K562 (cell line): ENCODE measurements at regions not wholly inside any gene's neighbourhood (a gene's known extent, or its start where the extent isn't known, plus 50 kb on each side); places are given as distances from the start of the nearest gene placed in this dataset.

Source experiments
- ATAC-seq: fragments of 200-7000 bp; cut with Tn5 transposase; 3 replicates; pipeline ENCODE4 v1.9.1; 2020; ENCODE audit warnings: moderate library complexity
- BruUV-seq: library from RNA; stranded (reverse); fragments of 400-500 nt; replicated peaks from 2 replicates; lab custom pipeline; 2021; lab: Mats Ljungman, UMichigan
- CTCF ChIA-PET: fragments of 300-600 bp; formaldehyde crosslinking; extraction: SDS; loops from one replicate; lab custom pipeline; 2021; ENCODE audit warnings: low intra/inter-chr PET ratio; lab: Yijun Ruan, JAX
- POLR2A ChIA-PET: fragments of 300-600, 350-650 bp; sonication (Branson Sonifier 250); formaldehyde crosslinking; extraction: SDS; loops from one replicate; lab custom pipeline; 2021; ENCODE audit warnings: antibody characterized with exemption, inconsistent platforms; lab: Yijun Ruan, JAX
- DNase-seq, 4 experiments: peaks; one replicate each; pipeline versions ENCODE4 v3.0.0 to v3.0.0-alpha.2; 2011 to 2018; ENCODE audit warnings: low spot score in 3 of 4, mixed read lengths in 3 of 4; ENCODE audit errors: extremely low read depth in 1 of 4
- FAIRE-seq: peaks from 2 replicates; lab custom pipeline; 2011; peaks lifted over from hg19 to GRCh38; lab: Jason Lieb, UNC
- H2AFZ ChIP-seq: 2 replicates; pipeline ENCODE4 v1.6.0; 2011; ENCODE audit warnings: low read depth, low read length, control low read depth, inconsistent platforms
- H3K27ac ChIP-seq: fragments of 200-600 bp; 3 replicates; pipeline ENCODE4 v1.8.0; 2011; ENCODE audit warnings: low read depth, mild to moderate bottlenecking, control low read depth, inconsistent platforms, low read length, moderate library complexity, mixed read lengths; ENCODE audit errors: extremely low read depth
- H3K27me3 ChIP-seq, 2 experiments: fragments of 300-600 bp in 1 of 2; 2 replicates in 1 of 2; 3 replicates in 1 of 2; pipeline versions ENCODE4 v1.6.0 to v1.8.0; 2011; ENCODE audit warnings: inconsistent platforms in 2 of 2, low read length in 2 of 2, mild to moderate bottlenecking in 1 of 2, mixed read lengths in 1 of 2, moderate library complexity in 1 of 2; ENCODE audit not compliant: control insufficient read depth in 2 of 2, insufficient read depth in 2 of 2
- H3K36me3 ChIP-seq: fragments of 300-600 bp; 3 replicates; pipeline ENCODE4 v1.8.0; 2011; ENCODE audit warnings: mild to moderate bottlenecking, low read length, inconsistent platforms; ENCODE audit not compliant: control insufficient read depth, insufficient read depth
- H3K4me1 ChIP-seq, 2 experiments: fragments of 200-600 bp in 1 of 2; replicated peaks in 1 of 2; 2 replicates in 1 of 2; 3 replicates in 1 of 2; pipeline versions ENCODE4 v1.5.1 to v1.8.0; 2011; ENCODE audit warnings: inconsistent platforms in 2 of 2, low read length in 2 of 2, mild to moderate bottlenecking in 1 of 2, mixed read lengths in 1 of 2, moderate library complexity in 1 of 2; ENCODE audit not compliant: control insufficient read depth in 2 of 2, insufficient read depth in 2 of 2
- H3K4me2 ChIP-seq: 2 replicates; pipeline ENCODE4 v1.6.1; 2011; ENCODE audit warnings: low read length, control low read depth, inconsistent platforms, mixed read lengths; ENCODE audit not compliant: insufficient read depth
- H3K4me3 ChIP-seq: fragments of 200-600 bp; sonication (generic), shearing (Covaris generic); 2 replicates; pipeline ENCODE4 v1.5.1; 2016; ENCODE audit warnings: control low read depth, inconsistent platforms
- H3K79me2 ChIP-seq: fragments of 200-600 bp; 3 replicates; pipeline ENCODE4 v1.8.0; 2011; ENCODE audit warnings: low read length, inconsistent platforms; ENCODE audit not compliant: control insufficient read depth, insufficient read depth
- H3K9ac ChIP-seq, 2 experiments: 2 replicates each; pipeline versions ENCODE4 v1.6.0 to v1.6.1; 2011; ENCODE audit warnings: low read depth in 2 of 2, low read length in 2 of 2, control low read depth in 1 of 2, inconsistent platforms in 1 of 2, mild to moderate bottlenecking in 1 of 2, mixed read lengths in 1 of 2; ENCODE audit not compliant: insufficient read depth in 1 of 2
- H3K9me1 ChIP-seq: one replicate; pipeline ENCODE4 v1.6.0; 2011; ENCODE audit warnings: inconsistent platforms, mild to moderate bottlenecking, low read length, moderate library complexity; ENCODE audit not compliant: control insufficient read depth, insufficient read depth
- H3K9me3 ChIP-seq: replicated peaks from 2 replicates; pipeline ENCODE4 v1.5.1; 2011; ENCODE audit warnings: low read depth, low read length, inconsistent platforms; ENCODE audit not compliant: control insufficient read depth, insufficient read depth
- H4K20me1 ChIP-seq: replicated peaks from 2 replicates; pipeline ENCODE4 v1.6.1; 2011; ENCODE audit warnings: low read length, inconsistent platforms, mixed read lengths; ENCODE audit not compliant: control insufficient read depth, insufficient read depth
- DEAF1 ChIP-seq: fragments of 450-650 bp; formaldehyde crosslinking; IDR thresholded peaks from 2 replicates; pipeline ENCODE4 v1.4.0; 2020; ENCODE audit warnings: mild to moderate bottlenecking, moderate library complexity
- GABPA ChIP-seq: fragments of 200-800 bp; sonication (Bioruptor generic); conservative IDR thresholded peaks from 2 replicates; pipeline ENCODE4 v1.6.1; 2016; ENCODE audit warnings: low read depth, missing genetic modification characterization, missing compliant biosample characterization
- LCOR ChIP-seq: sonication (generic); formaldehyde crosslinking; IDR thresholded peaks from 2 replicates; pipeline ENCODE4 v1.8.0; 2022; ENCODE audit warnings: mild to moderate bottlenecking, missing genetic modification reagents
- NCOA6 ChIP-seq: fragments of 450-650 bp; IDR thresholded peaks from 2 replicates; pipeline ENCODE4 v1.6.1; 2017; ENCODE audit warnings: mild to moderate bottlenecking
- PHB ChIP-seq: fragments of 250-450 bp; sonication (Bioruptor Pico); IDR thresholded peaks from 2 replicates; pipeline ENCODE4 v1.5.0; 2021
- RNF219 ChIP-seq: fragments of 250-450 bp; sonication (Bioruptor Pico); IDR thresholded peaks from 2 replicates; pipeline ENCODE4 v1.5.0; 2022; ENCODE audit warnings: mild to moderate bottlenecking
- SAFB ChIP-seq: fragments of 200-400 bp; formaldehyde crosslinking; IDR thresholded peaks from 2 replicates; pipeline ENCODE4 v1.6.1; 2017; ENCODE audit warnings: low read depth, low read length, borderline replicate concordance
- SAP30 ChIP-seq: fragments of 200-600 bp; sonication (generic); IDR thresholded peaks from 2 replicates; pipeline ENCODE4 v1.6.1; 2012; ENCODE audit warnings: borderline replicate concordance, low read depth, mild to moderate bottlenecking, moderate library complexity, low read length, control low read depth, inconsistent platforms; ENCODE audit not compliant: insufficient read depth, poor library complexity, severe bottlenecking
- SP1 ChIP-seq: sonication (generic); formaldehyde crosslinking; IDR thresholded peaks from 2 replicates; pipeline ENCODE4 v1.8.1; 2022; ENCODE audit warnings: mild to moderate bottlenecking, missing genetic modification reagents
- SRSF7 ChIP-seq: fragments of 200-400 bp; formaldehyde crosslinking; optimal IDR thresholded peaks from 2 replicates; pipeline ENCODE3; 2017; ENCODE audit warnings: mild to moderate bottlenecking, low read depth, low read length
- TARDBP ChIP-seq: fragments of 450-650 bp; IDR thresholded peaks from 2 replicates; pipeline ENCODE4 v1.6.1; 2016
- TCF3 ChIP-seq: sonication (generic); formaldehyde crosslinking; IDR thresholded peaks from 2 replicates; pipeline ENCODE4 v1.4.0; 2020; ENCODE audit warnings: mild to moderate bottlenecking, missing genetic modification reagents
- ZBTB33 ChIP-seq: sonication (generic); formaldehyde crosslinking; IDR thresholded peaks from 2 replicates; pipeline ENCODE4 v1.8.1; 2023; ENCODE audit warnings: mild to moderate bottlenecking, missing genetic modification reagents
- ZNF133 ChIP-seq: fragments of 250-450 bp; sonication (Bioruptor Pico); IDR thresholded peaks from 2 replicates; pipeline ENCODE4 v1.4.0; 2020; ENCODE audit warnings: mild to moderate bottlenecking
- ZNF551 ChIP-seq: fragments of 250-450 bp; sonication (Bioruptor Pico); IDR thresholded peaks from 2 replicates; pipeline ENCODE4 v1.5.0; 2021; ENCODE audit warnings: mild to moderate bottlenecking, moderate library complexity
- WGBS: fragments of 100-300 bp; shearing (Covaris generic); methylation state at CpG from one replicate; pipeline ENCODE4 v1.1.6; 2016; ENCODE audit warnings: low coverage, mixed read lengths; ENCODE audit not compliant: insufficient coverage; ENCODE audit errors: missing lambda C conversion rate; 5-methylcytosine and 5-hydroxymethylcytosine counted together
- in situ Hi-C: fragments of 300-500 bp; cut with MboI; formaldehyde crosslinking; loops from 4 replicates; pipeline ENCODE4 v1.15.0; 2018; ENCODE audit warnings: inconsistent platforms, mixed read lengths
- intact Hi-C: fragments of 100-400 bp; cut with micrococcal nuclease; formaldehyde crosslinking; loops from 2 replicates; pipeline ENCODE4 v1.14.2; 2022

- ChIA-PET CTCF (no interaction called here), POLR2A (no interaction called here)
- no peaks in the 10 kb centered on the region for H3K79me2 ChIP-seq
- H3K9me3 ChIP-seq, result no peaks in the 10 kb centered on the region
- WGBS, result 0% methylated on average over 6 of the region's 7 CpGs
- BruUV-seq, result no TSS peak
- TF ChIP-seq DEAF1 (CRISPR knock-in tag), result no peak
- TF ChIP-seq GABPA (tag), result no peak
- TF ChIP-seq SAFB, result no peak
- TF ChIP-seq TCF3 (CRISPR knock-in tag), result no peak
- TF ChIP-seq TARDBP, result no peak
- no peak for TF ChIP-seq SRSF7
- TF ChIP-seq RNF219 (CRISPR knock-in tag), result no peak
- no peak for TF ChIP-seq SP1 (CRISPR knock-in tag)
- no peak for TF ChIP-seq NCOA6
- no peak for TF ChIP-seq ZNF133 (CRISPR knock-in tag)
- TF ChIP-seq PHB (CRISPR knock-in tag), result no peak
- no peak for TF ChIP-seq SAP30
- no peak for TF ChIP-seq ZBTB33
- TF ChIP-seq ZNF551 (CRISPR knock-in tag), result no peak
- no peak for TF ChIP-seq LCOR
- no peaks in the 10 kb centered on the region for H3K4me1 ChIP-seq
- H3K4me2 ChIP-seq, result no peak overlapping the region
- no peaks in the 10 kb centered on the region for H3K36me3 ChIP-seq
- no peaks in the 10 kb centered on the region for H3K9me1 ChIP-seq
- FAIRE-seq (no peak), DNase-seq (no peak), ATAC-seq (no peak)
- no peak overlapping the region for H2AFZ ChIP-seq
- no peaks in the 10 kb centered on the region for H4K20me1 ChIP-seq
- intact Hi-C loops, result no loop called here
- H3K9ac ChIP-seq, result no peak overlapping the region
- no peaks in the 10 kb centered on the region for H3K27me3 ChIP-seq
- no peak overlapping the region for H3K4me3 ChIP-seq
- H3K27ac ChIP-seq, result no peak overlapping the region
- in situ Hi-C loops, result no loop called here
Measured at GRCh38 chr1:209403921-209404320, 179.6 kb upstream of the CAMK1G start.
